HG03342 (cell line): ENCODE measurements at regions not wholly inside any gene's neighbourhood (a gene's known extent, or its start where the extent isn't known, plus 50 kb on each side); places are given as distances from the start of the nearest gene placed in this dataset.
A peak's percentile ranks its signal among the peaks of the same experiment; 100 is the strongest.

Experiments
- ATAC-seq: cut with Tn5 transposase; IDR thresholded peaks from one replicate; pipeline ENCODE4 v1.9.1; 2021; ENCODE audit warnings: mild to moderate bottlenecking, moderate library complexity; ENCODE audit not compliant: unreplicated experiment

DNA sequence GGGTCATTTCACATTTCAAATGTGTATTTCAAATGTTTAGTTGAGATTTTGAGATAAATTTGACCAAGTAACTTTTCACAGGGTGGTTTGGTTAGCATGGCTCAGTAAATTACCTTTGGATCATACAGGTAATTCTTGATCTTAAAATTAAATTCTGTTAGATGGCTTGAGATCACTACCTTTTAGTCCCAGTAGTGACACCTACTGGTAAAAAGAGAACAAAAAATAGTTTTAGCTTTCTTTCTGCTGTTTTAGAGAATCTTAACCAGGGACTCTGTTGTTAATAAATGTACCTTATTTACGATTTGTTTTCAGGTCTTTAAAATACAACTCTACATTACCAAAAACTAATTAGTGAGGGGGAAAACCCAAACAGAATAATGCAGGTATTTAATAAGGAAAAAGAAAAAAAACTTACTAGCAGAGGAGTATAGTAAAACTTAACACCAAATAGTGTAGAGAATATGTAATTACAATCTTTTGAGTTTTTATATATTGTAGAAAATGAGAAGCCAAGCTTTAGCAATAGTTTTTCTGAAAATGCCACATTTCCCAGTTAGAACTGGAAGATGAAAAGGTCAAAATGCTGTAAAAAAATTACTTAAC, 620.3 kb upstream of the AGTR1 start:
- peak; percentile 54 for ATAC-seq

DNA sequence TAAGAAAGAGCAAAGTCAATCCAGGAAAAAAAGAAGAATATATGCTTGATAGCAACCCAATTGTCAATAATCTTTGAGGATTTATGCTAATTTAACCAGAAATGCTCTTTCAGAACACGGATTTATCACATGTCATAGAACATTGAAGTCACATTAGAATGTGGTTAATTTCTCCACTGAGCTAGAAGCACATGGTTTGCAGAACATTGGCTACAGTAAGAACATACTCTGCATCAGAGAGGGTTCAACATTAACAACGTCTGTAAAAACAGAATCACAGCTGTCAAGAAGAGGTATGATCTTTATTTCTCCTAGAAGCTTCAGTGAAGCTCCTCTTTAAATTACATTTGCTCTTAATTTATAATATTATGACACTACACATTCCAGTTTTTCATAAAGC, 619.7 kb upstream of the AGTR1 start:
- ATAC-seq = no peak

DNA sequence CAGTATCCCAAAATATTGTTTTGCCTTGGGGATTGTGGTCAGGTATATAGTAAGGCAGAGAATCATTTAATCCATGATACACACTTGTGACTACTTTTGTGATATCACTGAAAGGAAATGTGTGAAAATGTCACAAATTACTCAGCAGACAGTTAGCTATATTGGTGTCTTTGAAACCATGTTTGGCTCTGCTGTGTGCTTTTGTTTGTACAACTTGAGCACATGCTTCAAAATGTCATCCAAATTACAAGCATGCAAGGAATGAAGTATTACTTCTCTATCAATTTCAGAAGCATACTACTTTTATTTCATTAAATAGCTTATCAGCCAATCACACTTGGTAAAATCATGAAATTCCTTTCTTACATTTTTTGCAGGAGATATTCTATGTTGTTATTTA, 619.0 kb upstream of the AGTR1 start:
- ATAC-seq = no peak

DNA sequence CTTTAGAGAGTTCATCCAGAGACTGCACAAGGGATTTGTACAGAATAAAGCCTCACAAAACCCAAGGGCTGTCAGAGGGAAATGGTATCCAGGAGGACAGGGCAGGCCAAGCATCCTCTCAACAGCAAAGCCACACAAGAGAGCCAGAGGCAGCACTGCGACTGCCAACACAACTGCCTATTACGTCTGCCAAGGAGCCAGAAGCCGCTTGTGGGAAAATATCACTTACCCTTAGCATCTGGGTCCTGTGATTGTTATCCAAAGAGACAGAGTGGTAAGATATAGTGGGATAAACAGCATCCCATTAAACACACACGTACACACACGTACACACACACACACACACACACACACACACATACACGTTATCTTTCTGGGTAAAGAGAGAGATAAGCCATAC, 618.3 kb upstream of the AGTR1 start:
- no peak for ATAC-seq

DNA sequence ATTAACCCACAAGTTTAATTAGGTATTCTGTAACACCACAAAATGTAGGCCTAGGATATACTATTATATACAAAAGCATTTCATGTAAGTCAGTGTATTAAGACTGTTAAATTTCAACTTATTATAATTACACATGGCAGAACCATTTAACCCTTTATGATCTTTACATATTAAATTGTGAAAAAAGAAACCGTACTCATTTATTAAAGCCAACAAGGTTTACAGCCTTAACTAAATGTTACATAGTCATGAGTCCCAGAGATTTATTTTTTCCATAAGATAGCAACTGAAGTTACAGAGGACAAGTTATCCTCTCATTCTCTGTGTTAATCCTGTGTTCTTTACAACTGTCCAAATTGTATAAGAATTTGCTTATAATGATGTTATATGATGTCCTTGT, 615.8 kb upstream of the AGTR1 start:
- no peak for ATAC-seq

DNA sequence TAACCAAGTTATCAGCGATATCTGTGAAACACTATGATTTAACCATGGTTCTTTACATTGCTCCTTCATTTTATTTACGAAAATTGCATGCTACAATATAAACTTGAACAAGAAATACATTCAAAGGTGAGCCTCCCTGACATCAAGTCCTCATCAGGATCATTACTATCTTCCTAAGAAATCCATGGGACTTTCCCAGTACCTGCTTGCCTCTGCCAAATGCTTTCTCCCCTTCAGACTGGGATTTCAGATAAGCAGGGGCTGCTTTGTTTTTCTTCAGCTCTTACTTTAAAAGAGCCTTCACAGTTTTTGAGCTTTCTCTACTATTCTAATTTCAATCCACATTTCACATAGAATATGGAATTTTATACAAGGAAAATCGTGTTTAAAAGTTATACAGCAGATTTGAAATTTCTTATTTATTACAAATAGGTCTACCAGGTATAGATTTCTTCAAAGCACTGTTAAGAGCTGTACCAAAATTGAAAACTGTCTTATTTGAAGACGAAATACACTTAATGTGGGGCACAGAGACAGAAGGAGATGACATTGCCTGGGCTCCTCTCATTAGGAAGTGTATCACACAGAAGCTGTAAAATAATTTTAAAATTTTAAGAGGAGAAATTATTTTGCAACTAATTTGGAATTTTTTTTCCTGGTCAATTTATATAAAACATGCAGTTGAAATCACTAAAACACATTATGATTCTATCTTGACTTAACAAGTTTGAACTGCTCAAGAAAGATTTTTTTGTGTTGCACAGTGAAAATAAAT, 615.0 kb upstream of the AGTR1 start:
- ATAC-seq = no peak

GRCh38 chr3:148083526-148084182, 614.0 kb upstream of the AGTR1 start:
- ATAC-seq = no peak

- peak; percentile 99 for ATAC-seq
Observed at GRCh38 chr3:148084931-148085330, 612.8 kb upstream of the AGTR1 start.

DNA sequence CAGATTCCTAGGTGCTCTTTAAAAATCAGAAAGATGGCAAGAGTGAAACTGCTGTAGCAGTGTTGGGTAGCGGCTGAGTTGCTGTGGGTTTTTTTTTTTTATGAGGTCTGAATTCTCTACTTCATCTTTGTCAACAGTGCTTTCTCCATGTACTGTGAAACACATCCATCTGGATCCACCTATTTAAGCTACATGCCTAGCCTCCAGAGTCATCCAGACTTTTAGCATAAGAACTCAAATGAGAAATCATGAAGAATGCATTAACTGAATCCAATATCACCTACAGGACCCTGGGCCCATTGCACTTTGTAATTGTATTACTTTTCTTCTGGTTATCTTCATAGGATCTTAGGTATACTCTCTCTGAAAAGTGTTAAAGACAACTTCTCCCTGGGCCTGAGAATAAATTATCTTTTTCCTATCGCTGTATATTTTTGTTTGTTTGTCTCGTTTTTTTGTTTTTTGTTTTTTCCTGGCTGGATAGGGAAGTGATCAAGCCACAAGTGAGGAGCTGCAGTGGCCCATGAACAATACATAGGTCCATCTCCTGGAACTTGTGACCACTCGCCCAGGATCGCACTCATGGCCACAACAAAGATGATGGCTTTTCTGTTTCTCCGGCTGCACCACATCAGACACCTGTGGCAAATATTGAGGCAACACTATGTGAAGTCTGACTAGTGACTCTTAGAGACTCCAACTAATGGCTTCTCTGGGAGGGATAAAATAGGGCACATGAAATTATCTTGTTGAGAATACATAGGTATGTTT, 609.9 kb upstream of the AGTR1 start:
- no peak for ATAC-seq

DNA sequence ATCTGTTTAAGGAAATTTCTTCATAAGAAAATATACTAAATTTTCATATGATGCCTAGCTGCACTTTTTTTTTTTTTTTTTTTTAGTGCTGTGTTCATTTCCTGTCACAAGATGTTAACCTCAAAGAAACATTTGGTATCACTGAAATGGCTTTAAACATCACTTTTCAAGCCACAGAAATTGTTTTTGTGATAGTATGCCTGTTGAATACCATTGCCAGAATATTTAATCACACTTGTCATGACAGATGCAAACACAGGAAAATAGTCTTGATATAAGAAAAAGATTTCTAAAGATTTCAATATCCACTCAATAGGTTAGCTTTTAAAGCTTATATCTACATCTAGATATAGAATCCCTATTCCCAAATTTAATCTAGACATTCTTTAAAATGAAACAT, 608.5 kb upstream of the AGTR1 start:
- ATAC-seq = no peak

- ATAC-seq = no peak
Observed at GRCh38 chr3:148090156-148090555, 607.5 kb upstream of the AGTR1 start.

DNA sequence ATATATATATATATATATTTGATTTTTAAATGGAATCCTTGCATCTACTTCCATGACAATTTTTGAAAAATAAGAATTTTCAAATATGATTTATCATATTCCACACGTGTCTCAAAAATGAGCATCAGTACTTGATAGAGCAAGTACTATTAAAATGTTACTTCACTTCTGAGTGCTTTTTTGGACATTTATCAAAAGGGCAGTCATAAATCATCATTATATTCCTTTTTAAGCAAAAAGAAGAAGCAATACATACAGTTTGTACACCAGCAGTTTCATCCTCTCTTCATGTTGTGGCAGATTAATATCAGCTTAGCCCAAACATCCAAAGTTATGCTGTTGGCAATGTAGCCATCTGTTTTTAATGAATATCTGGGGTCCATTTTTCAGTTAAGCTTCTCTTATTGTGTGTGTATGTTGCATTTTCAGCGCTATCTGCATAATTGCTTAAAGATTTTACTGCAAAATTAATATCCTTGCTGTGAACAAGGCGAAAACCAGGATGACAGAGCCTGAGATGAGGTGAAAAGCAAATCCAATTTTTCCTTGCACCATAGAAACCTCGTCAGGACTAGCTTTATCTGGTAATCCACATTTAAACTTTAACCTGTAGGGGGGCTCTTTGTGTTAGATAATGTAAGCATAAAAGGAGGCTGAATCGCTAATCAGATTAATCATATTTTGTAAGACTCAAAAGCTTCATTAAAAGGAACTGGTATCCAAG, 604.9 kb upstream of the AGTR1 start:
- no peak for ATAC-seq

GRCh38 chr3:148093753-148094152, 604.0 kb upstream of the AGTR1 start:
- no peak for ATAC-seq

GRCh38 chr3:148095962-148096361, 601.7 kb upstream of the AGTR1 start:
- ATAC-seq = no peak

DNA sequence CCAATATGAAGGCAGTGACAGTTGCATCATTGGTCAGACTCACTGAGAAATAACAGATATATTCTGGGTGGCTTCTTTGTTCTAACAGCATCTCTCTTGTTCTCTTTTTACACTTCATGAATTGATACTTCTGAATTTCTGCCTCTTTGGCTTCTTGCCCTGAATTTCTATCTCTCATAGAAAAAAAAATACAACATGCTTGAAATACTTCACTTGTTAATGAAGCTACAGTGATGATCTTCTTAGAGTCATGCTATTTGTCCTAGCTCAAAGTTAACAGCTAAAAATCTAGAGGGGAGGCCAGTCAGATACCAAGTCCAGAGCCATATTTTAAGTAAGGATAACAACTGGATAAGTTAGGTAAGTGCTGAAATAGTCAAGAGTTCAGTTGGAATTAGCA, 597.2 kb upstream of the AGTR1 start:
- ATAC-seq = no peak

DNA sequence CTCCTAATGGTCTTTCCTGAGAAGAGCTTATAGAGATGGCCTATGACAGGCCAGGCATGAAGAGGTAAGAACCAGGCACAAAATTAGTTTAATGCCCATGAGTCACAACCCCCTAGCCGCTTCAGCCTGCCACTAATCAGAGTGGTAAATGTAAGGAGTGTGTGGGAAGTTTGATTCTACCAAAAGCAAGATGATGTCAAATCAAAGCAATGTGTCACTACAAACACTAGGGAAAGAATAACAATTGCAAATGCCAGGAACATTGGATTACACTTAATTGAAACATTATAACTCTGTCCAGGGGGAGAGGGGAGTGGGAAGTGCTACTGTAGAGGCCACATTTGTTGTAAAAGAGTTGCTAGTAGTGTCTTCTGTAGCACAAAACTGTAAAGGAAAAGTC, 596.6 kb upstream of the AGTR1 start:
- no peak for ATAC-seq

- no peak for ATAC-seq
Observed at GRCh38 chr3:148102156-148102555, 595.5 kb upstream of the AGTR1 start.

GRCh38 chr3:148106062-148106461, 591.6 kb upstream of the AGTR1 start:
- ATAC-seq = no peak

DNA sequence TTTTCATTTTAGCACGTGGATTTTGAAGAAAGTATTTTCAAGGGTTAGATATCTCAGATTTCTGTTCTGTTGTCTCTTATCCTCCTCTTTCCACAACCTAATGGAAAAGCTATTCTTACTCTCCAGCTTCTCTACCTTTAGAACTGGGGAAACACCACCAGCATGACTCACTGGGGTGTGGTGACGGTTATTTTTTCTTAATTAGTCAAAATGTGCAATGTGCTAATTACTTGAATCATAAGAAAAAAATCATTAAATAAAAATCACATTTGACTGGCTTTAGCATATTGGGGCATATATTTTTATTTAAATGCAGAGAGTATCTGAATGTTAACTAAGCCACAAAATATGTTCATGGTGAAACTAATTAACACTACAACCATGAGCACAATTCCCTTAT, 570.7 kb upstream of the AGTR1 start:
- no peak for ATAC-seq

- no peak for ATAC-seq
Observed at GRCh38 chr3:148128136-148128535, 569.6 kb upstream of the AGTR1 start.
